Astrocyte (in vitro differentiated cells and primary cell): ENCODE measurements at regions not wholly inside any gene's neighbourhood (a gene's known extent, or its start where the extent isn't known, plus 50 kb on each side); places are given as distances from the start of the nearest gene placed in this dataset.

Experiments
- EZH2 ChIP-seq: IDR thresholded peaks from 2 replicates; pipeline ENCODE4 v1.6.1; 2012; ENCODE audit warnings: mild to moderate bottlenecking, low read length, inconsistent platforms; ENCODE audit not compliant: insufficient read depth
- TF ChIP-seq, protein P1 (sequence below): IDR thresholded peaks from 2 replicates; pipeline ENCODE4 v1.5.1; 2011; ENCODE audit warnings: low read depth, mild to moderate bottlenecking, inconsistent platforms, low read length, moderate library complexity; ENCODE audit not compliant: insufficient read depth

GRCh38 chrX:45422216-45422925 lies 221.7 kb upstream of the DIPK2B start:
- TF ChIP-seq, protein P1, sequence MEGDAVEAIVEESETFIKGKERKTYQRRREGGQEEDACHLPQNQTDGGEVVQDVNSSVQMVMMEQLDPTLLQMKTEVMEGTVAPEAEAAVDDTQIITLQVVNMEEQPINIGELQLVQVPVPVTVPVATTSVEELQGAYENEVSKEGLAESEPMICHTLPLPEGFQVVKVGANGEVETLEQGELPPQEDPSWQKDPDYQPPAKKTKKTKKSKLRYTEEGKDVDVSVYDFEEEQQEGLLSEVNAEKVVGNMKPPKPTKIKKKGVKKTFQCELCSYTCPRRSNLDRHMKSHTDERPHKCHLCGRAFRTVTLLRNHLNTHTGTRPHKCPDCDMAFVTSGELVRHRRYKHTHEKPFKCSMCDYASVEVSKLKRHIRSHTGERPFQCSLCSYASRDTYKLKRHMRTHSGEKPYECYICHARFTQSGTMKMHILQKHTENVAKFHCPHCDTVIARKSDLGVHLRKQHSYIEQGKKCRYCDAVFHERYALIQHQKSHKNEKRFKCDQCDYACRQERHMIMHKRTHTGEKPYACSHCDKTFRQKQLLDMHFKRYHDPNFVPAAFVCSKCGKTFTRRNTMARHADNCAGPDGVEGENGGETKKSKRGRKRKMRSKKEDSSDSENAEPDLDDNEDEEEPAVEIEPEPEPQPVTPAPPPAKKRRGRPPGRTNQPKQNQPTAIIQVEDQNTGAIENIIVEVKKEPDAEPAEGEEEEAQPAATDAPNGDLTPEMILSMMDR: no peak
- no peak for TF ChIP-seq EZH2
